NCI-H1930 (cell line): ENCODE measurements at regions not wholly inside any gene's neighbourhood (a gene's known extent, or its start where the extent isn't known, plus 50 kb on each side); places are given as distances from the start of the nearest gene placed in this dataset.

ENCODE experiments used
- DNase-seq, 2 experiments: peaks; one replicate each; lab custom pipeline; 2025; lab: John Stamatoyannopoulos, UW

DNA sequence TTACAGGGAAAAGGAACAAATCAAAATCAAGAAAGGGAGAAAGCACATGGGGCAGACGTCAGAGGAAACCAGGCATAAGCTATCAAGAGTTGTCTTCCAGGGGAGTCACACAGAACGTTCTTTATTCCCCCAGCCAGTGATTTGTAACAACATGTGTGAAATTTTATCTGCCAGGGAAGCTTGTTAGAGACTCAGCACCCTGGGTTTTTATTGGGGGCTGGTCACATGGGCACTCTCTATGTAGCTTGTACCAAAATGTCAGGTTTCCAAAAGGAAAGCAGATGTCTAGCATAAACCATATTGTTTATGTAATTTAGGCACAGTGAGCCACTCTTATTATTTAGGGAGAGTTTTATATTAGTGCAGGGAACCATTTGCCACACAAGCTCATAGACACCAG lies 440.4 kb upstream of the DCN start:
- DNase-seq: no peak

DNA sequence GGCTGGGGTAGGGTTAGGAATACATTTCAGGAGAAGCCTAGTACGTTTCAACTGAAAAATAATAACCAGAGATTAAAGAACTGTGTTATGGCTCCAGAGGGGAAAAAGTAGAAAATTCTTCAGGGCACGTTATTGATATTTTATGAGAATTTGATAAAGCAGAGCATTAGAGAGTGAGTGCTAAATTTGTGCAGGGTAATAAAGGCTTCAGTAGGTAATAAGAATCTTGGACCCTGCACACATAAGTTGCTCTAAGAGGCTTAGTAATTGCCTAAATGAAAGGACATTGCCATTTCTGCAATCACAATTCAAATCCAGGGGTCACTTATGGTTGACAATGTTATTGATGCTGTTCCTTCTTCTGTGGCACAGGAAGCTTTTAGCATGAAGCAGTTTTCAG lies 439.4 kb upstream of the DCN start:
- no peak for DNase-seq

DNA sequence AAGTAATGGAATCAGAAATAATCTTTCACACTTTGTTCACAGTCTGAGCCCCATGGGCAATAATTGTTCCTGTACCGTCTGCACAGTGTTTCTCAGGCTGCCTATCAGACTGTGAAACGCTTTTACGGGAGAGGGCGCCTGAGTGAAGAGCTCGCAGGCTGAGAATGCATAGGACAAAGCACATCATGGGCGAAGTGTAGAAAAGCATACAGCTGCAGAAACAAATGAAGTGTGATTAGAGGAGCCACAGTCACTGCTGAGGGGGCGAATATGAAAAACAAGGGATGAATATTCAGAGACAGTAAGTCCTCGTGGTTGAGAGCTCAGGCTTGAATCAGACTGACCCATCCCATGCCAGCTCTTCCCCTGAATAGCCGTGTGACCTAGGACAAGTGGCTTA lies 438.4 kb upstream of the DCN start:
- DNase-seq: no peak

DNA sequence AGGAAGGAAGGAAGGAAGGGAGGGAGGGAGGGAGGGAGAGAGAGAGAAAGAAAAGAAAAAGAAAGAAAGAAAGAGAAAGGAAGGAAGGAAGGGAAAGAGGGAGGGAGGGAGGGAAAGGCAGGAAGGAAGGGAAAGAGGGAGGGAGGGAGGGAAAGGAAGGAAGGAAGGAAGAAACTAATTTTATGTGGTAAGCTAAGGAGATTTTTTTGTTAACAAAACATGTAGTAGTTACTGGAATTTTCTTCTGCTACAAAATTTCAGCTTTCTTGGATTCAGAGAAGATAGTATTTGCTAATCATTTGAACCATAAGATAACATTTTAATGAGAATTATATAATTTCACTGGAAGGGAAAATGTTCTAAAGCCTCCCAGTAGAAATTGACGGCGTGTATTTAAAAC lies 437.8 kb upstream of the DCN start:
- DNase-seq: no peak

DNA sequence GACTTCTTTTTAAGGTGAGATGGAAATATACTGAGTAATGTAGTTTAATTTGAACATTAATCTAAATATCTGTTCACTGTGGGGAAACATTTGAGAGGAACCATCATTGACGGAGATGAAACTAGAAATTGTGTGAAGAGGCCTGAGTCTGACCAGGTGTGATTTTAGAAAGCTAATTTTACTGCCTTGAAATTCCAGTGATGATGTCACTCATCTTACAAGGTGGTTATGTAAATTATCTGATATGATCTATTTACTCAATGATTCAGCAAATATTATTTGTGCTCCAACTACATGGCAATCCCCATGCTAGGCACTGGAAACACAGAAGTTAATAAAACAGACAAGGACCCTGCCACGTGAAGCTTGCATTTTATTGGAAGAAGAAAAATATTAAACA lies 435.7 kb upstream of the DCN start:
- no peak for DNase-seq

DNA sequence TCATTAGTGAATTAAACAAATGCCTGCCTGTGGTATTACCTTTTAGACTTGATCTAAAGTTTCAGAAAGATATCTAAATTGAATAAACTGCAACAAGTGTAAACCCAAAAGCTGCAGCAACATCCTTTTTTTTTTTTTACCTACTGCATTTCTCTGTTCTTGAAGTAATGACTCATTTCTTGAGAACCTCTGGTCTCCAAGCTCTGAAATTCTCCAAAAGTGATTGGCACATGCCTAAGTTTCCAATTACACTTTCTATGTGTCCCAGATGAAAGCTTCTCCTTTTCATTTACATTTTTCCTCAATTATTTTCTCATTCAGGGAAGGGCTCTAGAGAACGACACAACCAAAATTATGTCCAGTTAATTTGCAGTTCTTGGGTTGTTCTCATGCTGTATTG lies 435.2 kb upstream of the DCN start:
- DNase-seq: no peak

DNA sequence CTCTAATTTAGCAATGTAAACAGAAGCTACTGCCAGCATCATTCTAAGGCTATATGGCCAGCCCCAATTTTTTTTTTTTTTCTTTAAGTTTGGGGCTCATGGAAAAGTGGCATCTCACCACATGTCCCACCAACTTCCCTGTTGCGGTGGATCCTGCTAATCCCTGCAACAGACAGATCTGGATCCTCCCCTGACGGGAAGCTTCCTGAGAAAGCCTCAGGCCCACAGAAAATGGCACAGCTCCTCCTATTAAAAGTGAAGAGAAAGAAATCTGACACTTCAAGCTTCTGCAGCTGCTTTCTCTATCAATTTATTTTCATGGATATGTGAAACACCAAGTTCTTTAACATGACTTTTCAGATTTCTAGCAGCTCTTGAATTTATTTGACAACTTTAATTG lies 433.8 kb upstream of the DCN start:
- DNase-seq: no peak

DNA sequence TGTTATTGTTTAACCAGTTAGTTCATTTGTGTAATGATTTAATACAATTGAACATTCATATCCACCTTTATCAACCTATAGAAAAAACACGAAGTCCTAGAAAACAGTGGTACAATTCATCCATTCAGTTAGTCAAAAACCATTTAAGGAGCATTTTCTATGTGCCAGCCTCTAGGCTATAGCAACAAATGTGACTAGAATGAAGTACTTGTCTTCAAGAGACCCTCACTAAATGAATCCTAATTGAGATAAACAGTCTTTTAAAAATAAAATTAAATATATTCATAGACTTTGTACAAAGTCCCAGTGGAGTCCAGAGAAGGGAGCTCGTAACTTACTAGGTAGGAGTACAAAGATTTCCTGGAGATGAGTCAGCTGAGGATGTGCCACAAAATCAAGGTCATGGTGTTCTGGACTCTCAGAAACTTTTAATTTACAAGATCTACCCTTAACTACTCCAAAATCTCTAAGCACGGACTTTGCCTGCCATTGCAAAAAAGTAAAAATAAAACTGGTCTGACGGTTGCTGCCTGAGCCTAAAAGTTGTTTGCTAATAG lies 430.7 kb upstream of the DCN start:
- no peak for DNase-seq

DNA sequence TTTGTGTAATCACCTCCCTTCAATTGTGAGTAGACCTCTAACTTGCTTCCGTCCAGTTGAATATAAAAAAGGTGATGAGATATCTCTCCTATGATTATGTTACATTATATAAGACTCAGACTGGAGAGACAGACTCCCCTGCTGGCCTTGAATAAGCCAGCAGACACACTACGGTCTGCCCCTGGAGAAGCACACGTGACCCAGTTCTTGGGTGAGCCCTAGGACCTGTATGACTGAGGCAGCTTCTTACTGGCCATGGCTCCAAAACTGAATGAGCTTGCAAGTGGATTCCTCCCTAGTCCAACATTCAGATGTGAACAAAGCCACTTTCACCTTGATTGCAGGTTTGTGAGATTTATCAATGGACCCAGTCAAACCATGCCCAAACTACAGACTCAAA lies 427.9 kb upstream of the DCN start:
- no peak for DNase-seq

DNA sequence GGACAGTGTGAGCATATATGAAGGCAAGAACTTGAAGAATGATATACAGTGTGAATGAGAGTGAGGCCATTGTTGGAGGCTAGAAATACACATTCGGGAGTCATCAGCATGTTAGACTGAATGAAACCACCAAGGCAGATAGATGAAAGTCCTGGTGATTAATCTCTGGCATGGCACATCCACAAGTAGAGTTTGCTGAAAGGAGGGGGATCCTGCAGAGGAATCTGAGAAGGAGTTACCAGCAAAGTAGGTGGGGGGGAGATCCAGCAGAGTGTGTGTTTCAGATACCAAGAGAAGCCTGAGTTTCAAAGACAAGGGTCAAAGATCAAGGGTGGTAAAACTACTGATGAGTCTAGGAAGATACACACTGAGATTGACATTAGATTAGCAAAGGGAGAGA lies 426.7 kb upstream of the DCN start:
- DNase-seq: no peak

DNA sequence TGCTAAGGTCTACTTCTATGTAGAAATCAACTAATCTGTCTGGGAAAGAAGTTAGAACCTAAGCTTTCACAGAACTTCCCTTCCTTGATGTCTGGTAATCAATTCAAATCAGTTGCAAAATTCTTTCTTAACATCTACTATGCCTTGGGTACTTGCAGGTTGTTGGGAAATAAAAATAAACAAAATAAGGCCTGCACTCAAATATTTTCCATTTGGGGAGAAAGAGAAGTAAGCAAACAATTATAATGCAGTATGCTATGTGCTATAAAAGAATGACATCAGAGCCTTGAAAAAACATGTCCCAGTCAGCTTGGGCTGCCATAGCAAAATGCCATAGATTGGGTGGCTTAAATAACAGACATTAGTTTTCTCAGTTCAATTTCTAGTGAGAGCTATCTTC lies 425.9 kb upstream of the DCN start:
- DNase-seq: no peak

DNA sequence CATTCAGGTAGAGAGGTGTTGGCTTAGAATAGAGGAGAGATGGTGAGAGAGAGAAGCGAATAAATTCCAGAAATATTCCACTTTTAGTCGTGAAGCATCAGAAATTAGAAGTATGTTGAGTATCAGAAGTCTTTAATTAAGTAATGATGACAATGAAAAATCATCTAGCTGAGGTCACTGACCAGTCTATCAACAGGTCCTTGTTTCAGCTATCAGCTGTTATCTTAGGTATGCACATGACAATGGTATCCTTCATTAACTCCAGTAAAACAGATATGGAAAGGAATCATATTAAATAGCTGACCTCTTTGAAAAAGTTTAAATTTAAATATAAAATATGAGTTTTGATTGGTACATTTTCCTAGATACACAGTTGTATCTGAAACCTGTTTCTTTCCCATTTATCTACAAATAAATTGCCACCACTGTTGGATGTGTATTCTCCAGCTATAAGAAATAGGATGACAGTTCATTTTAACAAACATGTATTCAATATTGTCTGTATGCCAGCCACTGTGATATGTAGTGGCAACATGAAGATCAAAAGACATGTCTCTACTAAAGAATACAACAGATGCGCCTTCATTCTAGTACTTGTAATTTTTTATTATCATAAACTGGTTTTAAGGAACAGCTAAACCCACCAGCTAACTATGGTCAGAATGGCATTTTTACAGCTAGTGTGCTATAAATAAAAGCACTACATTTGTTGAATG lies 424.2 kb upstream of the DCN start:
- DNase-seq: no peak

DNA sequence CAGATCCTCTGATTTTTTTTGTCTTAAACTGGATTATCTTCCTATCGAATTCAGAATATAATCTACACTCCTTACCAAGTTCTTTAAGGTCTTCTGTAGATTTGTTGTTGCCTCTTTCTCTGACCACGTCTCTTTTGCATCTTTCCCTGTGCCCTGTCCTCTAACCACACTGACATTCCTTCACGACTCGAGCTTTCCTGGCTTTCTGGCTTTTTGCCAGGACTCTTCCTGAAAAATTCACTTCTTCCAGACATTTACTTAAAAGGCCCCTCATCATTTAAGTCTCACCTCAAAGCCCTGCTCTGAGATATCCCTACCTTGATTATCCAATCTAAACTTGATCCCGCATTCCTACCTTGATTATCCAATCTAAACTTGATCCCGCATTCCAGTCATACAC lies 422.3 kb upstream of the DCN start:
- no peak for DNase-seq

DNA sequence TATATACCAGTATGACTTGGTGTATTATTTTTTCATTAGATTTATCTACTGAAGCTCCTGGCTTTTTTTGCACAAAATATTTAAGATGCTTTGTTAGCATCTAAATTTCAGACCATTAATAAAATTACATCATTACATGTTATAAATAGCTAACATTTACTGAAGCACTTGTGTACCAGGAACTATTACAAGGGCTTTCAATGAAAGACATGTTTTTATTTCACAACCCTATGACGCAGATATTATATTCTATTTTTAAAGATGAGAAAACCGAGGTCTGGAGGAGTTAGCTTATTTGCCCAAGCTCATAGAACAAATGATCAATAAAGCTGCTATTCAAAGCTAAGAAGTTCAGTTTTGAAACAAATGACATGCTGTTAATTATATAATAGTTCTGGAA lies 420.4 kb upstream of the DCN start:
- no peak for DNase-seq

DNA sequence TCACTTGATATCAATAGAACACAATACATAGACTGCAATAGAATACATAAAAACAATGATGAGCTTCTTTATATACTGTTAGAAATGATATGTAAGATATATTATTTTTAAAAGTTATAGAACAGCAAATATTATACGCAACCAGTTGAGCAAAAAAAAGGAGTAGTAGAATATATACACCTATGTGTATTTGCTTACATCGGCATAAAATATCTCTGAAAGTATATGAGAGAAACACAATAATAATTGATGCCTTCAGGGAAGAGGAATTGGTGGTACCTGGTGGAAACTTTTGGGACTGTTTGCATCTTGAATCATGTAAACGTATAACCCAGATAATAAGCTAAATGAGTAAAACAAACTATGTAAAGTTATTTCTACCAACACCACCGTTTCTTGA lies 418.4 kb upstream of the DCN start:
- DNase-seq: no peak

DNA sequence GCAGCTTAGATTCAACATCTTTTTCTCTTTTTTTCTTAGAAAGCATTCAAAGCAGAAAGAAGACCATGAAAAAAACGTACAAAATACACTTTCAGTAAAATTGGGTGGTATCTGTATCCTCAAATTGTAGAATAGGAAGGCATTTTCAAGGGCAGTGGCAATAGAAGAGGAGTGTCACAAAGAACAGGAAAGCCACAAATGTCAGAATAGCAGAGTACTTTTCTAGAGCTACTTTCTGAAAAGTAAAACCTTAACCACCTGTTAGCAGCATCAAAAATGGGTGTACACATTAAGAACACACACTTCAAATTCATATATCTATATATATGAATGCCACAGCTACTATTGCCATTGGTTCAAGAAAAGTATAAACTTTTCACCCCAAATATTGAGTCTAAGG lies 412.1 kb upstream of the DCN start:
- no peak for DNase-seq

DNA sequence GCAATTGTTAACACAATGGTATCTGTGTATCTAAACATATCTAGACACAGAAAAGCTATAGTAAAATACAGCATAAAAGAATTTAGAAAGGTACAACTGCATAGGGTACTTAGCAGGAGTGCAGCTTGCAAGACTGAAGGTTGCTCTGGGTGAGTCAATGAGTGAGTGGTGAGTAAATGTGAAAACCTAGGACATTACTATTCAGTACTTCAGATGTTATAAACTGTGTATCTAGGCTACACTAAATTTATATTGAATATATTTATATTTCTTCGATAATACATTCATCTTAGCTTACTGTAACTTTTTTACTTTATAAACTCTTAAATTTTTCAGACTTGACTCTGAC lies 409.0 kb upstream of the DCN start:
- no peak for DNase-seq

DNA sequence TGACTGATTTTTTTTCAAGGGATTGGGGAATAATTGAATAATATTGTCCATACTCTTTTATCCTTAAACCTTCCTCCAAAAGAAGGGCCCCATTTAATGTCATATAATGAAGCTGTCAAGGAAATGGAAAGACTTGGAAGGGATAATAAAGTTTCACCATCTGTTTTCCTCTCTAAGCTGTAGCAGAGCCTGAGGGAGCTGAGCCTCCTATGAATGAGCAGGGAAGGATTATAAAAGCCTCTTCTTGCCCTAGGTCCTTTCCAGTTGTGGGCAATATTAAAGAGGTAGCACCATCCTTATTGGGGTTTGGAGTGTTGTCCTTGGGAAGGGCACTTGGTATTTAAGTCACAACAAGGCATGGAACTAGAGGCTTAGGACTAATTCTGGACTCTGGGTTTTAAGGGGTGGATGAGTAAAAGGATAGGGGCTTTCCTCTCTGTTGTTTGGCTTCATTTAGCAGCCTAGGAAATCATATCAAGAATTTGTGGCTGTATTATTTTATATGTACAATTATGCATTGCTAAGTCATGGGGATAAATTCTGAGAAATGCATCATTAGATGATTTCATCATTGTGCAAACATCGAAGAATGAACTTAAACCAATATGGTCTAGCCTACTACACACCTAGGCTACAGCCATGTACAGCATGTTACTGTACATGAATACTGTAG lies 408.5 kb upstream of the DCN start:
- DNase-seq: no peak

DNA sequence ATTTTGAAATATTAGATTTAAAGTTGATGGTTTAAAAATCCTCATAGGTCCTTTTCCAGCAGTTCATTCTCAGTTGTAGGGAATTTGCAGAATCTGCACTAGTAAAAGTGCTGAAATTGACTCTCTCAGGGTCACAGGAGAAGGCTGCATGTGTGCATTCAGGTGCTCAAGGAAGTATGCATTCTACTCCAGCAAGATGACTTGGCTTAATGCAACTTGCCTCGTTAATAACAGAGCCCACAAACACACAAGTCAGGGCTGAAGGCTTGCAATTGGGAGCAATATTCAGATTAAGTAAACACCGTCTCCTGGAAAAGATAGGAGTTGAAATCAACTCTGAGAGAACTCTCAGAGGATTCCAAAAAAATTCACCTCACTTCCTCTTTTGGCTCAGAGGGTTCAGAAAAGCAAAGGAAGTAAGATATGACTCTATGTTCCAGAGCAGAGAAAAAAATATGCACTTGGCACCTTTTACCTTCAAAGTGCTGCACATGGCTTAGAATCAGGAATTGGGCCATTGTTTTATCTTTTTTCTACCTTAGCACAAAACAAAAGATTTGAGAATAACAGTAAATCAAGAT lies 406.3 kb upstream of the DCN start:
- DNase-seq: no peak

DNA sequence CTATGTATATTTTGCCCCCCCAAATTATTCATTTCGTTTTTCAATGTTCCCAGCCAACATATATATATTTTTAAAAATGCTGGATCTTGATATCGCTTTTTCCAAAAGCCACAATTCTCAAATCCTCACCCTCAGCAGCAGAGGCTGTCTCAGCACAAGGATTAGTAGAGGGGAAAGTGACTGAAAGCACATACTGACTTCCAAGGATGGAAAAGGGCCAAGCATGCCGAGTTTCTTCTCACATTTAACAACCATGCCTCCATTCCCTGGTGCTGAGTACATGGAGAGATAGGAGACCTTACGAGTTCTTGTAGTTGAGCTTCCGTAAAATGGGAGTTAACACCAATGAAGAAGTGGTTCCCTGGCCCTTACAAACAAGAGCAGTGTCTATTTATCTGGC lies 403.4 kb upstream of the DCN start:
- DNase-seq: no peak

DNA sequence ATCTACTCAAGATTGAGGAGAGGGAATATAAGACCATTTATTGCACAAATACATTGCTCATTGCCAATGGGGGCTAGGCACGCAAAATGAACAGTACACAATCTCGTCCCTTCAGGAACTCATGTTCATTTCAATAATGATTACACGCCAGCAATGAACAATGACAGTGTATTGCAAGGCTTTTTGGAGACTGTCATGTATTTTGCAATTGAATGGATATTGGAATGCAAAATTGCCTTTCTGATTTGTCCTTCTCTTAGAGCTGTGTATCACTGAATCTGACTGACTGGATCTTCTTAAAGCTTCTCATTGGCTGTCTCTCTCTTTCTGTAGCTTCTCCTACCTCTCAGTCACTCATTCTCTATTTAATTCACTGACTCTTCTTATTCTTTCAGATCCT lies 400.2 kb upstream of the DCN start:
- no peak for DNase-seq

DNA sequence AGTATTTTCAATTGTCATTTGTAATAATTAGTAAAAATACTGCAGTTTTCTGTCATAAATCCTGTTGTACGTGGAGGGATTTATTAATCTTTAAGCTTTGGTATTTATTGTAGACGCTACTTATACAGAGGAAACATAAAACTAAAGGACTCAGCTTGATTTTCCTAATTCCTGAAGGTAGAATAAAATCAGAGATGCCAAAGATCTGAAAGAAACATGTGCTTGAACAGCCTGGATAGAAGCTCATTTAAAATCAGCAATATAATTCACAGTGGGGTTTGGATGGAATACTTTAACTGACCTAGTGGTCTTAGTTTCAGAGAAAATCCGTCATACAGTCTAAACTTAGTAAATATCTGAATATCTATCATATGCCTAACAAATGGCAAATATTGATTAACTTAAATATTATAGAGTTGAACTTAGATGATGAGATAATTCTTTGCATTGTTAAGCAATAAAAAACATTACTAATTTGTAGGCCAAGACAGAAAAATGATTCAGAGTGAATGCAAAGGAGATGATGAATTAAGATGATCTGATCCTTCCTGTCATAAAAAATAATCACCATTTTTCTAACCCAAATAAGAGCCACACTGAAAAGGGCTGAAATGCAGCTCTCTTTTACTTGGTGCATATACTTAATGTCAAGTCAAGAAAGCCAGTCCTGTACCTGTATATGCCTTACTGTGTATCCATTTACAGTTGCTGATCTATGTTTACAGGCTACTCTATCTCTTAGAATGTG lies 397.1 kb upstream of the DCN start:
- DNase-seq: no peak
